ENCODE measurements at regions not wholly inside any gene's neighbourhood (a gene's known extent, or its start where the extent isn't known, plus 50 kb on each side); places are given as distances from the start of the nearest gene placed in this dataset.

GRCh38 chr16:17606460-17606859, 135.7 kb upstream of the XYLT1 start:
- CTCF ChIA-PET = no interaction called here
- H3K27me3 Mint-ChIP-seq = peaks cover 58% of the 10 kb centered on the region
- H3K27ac Mint-ChIP-seq = no peak overlapping the region

DNA sequence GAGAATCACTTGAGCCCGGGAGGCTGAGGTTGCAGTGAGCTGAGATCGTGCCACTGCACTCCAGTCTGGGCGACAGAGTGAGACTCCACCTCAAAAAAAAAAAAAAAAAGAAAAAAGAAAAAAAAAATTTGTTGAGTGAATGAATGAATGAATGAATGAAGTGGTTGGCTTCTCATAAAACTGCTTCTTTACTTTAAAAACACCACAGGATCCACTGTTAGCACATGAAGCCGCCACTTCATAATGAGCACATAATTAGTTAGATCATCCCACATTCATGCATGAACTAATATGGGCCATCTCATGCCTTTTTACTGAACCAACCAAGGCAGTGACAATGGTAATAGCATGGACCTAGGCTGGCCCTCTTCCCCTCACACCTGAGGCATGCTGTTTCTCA, 135.0 kb upstream of the XYLT1 start:
- Histone ChIP-seq H3K4me2 (replicated peaks; ENCODE audit: low read depth, low read length, poor library complexity, severe bottlenecking) (no peak overlapping the region), H3K9me3 (ENCODE audit: control extremely low read depth in 1 of 3, control insufficient read depth in 2 of 3, insufficient read depth in 1 of 3, low read length in 2 of 3) (peaks cover 0 to 3% (median 0%) of the 10 kb centered on the region in 3 donors), H4K20me1 (ENCODE audit: control insufficient read depth, insufficient read depth, low read length, poor library complexity, severe bottlenecking) (no peaks in the 10 kb centered on the region), H2AFZ (ENCODE audit: insufficient read depth, low read depth, low read length, poor library complexity, severe bottlenecking) (no peak overlapping the region), H3K27me3 (replicated peaks in 1 of 4; ENCODE audit: control extremely low read depth in 1 of 4, control insufficient read depth in 3 of 4, insufficient read depth in 4 of 4, low read length in 3 of 4) (peaks cover 0 to 9% (median 0%) of the 10 kb centered on the region in 4 experiments), H3K4me1 (ENCODE audit: control insufficient read depth in 2 of 2, insufficient read depth in 2 of 2, low read length in 2 of 2) (no peaks in the 10 kb centered on the region), H3K9ac (ENCODE audit: low read length) (no peak overlapping the region), H3K36me3 (replicated peaks in 1 of 2; ENCODE audit: control extremely low read depth in 1 of 2, control insufficient read depth in 1 of 2, extremely low read depth in 1 of 2, insufficient read depth in 2 of 2, low read length in 1 of 2) (no peaks in the 10 kb centered on the region), H3K27ac (ENCODE audit: low read length in 2 of 2) (no peak overlapping the region), H3K4me3 (ENCODE audit: control extremely low read depth in 1 of 5, extremely low read depth in 1 of 5, insufficient read depth in 1 of 5, low read depth in 2 of 5, low read length in 4 of 5) (no peak overlapping the region), H3K79me2 (ENCODE audit: control insufficient read depth, insufficient read depth, low read length) (no peaks in the 10 kb centered on the region)
- no CpG with 5 or more reads among the region's 4 CpGs for WGBS (ENCODE audit: insufficient coverage)
- Mint-ChIP-seq H3K4me3 (no peak overlapping the region), H3K9me3 (ENCODE audit: insufficient read depth) (no peaks in the 10 kb centered on the region), H3K27ac (no peak overlapping the region), H3K4me1 (no peaks in the 10 kb centered on the region), H3K27me3 (peaks cover 55% of the 10 kb centered on the region)
- ChIA-PET POLR2A (no interaction called here), CTCF (interaction anchor here (1.0 kb wide), 1 partner anchor 26 kb away, joined by 3 read pairs; no protein-coding TSS in a partner anchor)
- no peak for DNase-seq
- no peak for TF ChIP-seq EZH2 (IDR thresholded peaks at IDR 0.05; ENCODE audit: borderline replicate concordance, insufficient read depth, low read depth, low read length, poor library complexity, severe bottlenecking)
- TF ChIP-seq, protein P1, sequence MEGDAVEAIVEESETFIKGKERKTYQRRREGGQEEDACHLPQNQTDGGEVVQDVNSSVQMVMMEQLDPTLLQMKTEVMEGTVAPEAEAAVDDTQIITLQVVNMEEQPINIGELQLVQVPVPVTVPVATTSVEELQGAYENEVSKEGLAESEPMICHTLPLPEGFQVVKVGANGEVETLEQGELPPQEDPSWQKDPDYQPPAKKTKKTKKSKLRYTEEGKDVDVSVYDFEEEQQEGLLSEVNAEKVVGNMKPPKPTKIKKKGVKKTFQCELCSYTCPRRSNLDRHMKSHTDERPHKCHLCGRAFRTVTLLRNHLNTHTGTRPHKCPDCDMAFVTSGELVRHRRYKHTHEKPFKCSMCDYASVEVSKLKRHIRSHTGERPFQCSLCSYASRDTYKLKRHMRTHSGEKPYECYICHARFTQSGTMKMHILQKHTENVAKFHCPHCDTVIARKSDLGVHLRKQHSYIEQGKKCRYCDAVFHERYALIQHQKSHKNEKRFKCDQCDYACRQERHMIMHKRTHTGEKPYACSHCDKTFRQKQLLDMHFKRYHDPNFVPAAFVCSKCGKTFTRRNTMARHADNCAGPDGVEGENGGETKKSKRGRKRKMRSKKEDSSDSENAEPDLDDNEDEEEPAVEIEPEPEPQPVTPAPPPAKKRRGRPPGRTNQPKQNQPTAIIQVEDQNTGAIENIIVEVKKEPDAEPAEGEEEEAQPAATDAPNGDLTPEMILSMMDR (IDR thresholded peaks at IDR 0.05) = no peak
- no peak for ATAC-seq (ENCODE audit: low read depth)
- intact Hi-C loops (cut with micrococcal nuclease) = no loop called here

More at GRCh38 chr16:17606460-17606859, 135.7 kb upstream of the XYLT1 start:
- no peak overlapping the region for H3K9ac ChIP-seq (ENCODE audit: low read length)
- H3K9me3 Mint-ChIP-seq (ENCODE audit: insufficient read depth) = no peaks in the 10 kb centered on the region
- no peaks in the 10 kb centered on the region for H3K4me1 ChIP-seq (ENCODE audit: control insufficient read depth in 2 of 2, insufficient read depth in 2 of 2, low read length in 2 of 2)
- no peak for DNase-seq
- peaks cover 0 to 9% (median 0%) of the 10 kb centered on the region in 4 experiments for H3K27me3 ChIP-seq (replicated peaks in 1 of 4; ENCODE audit: control extremely low read depth in 1 of 4, control insufficient read depth in 3 of 4, insufficient read depth in 4 of 4, low read length in 3 of 4)
- no peaks in the 10 kb centered on the region for H4K20me1 ChIP-seq (ENCODE audit: control insufficient read depth, insufficient read depth, low read length, poor library complexity, severe bottlenecking)
- no CpG with 5 or more reads among the region's 1 CpG for WGBS (ENCODE audit: insufficient coverage)
- POLR2A ChIA-PET = no interaction called here
- H3K79me2 ChIP-seq (ENCODE audit: control insufficient read depth, insufficient read depth, low read length) = no peaks in the 10 kb centered on the region
- H3K4me1 Mint-ChIP-seq = no peaks in the 10 kb centered on the region
- H3K9me3 ChIP-seq (ENCODE audit: control extremely low read depth in 1 of 3, control insufficient read depth in 2 of 3, insufficient read depth in 1 of 3, low read length in 2 of 3) = peaks cover 0 to 3% (median 0%) of the 10 kb centered on the region in 3 donors
- H3K4me2 ChIP-seq (replicated peaks; ENCODE audit: low read depth, low read length, poor library complexity, severe bottlenecking) = no peak overlapping the region
- no peak for ATAC-seq (ENCODE audit: low read depth)
- no peaks in the 10 kb centered on the region for H3K36me3 ChIP-seq (replicated peaks in 1 of 2; ENCODE audit: control extremely low read depth in 1 of 2, control insufficient read depth in 1 of 2, extremely low read depth in 1 of 2, insufficient read depth in 2 of 2, low read length in 1 of 2)
- intact Hi-C loops (cut with micrococcal nuclease) = no loop called here
- H2AFZ ChIP-seq (ENCODE audit: insufficient read depth, low read depth, low read length, poor library complexity, severe bottlenecking) = no peak overlapping the region
- H3K4me3 ChIP-seq (ENCODE audit: control extremely low read depth in 1 of 5, extremely low read depth in 1 of 5, insufficient read depth in 1 of 5, low read depth in 2 of 5, low read length in 4 of 5) = no peak overlapping the region
- H3K27ac ChIP-seq (ENCODE audit: low read length in 2 of 2) = no peak overlapping the region
- TF ChIP-seq EZH2 (IDR thresholded peaks at IDR 0.05; ENCODE audit: borderline replicate concordance, insufficient read depth, low read depth, low read length, poor library complexity, severe bottlenecking) = no peak
- TF ChIP-seq, protein P1 (IDR thresholded peaks at IDR 0.05) = no peak
- no peak overlapping the region for H3K4me3 Mint-ChIP-seq

All from B cell (primary cell).